H1 (cell line): ENCODE measurements at regions not wholly inside any gene's neighbourhood (a gene's known extent, or its start where the extent isn't known, plus 50 kb on each side); places are given as distances from the start of the nearest gene placed in this dataset.

Experiments used
- CTCF ChIA-PET: fragments of 300-600 bp; sonication (Branson Sonifier 250); formaldehyde crosslinking; loops from one replicate; lab custom pipeline; 2021; ENCODE audit not compliant: partially characterized antibody; lab: Charles Lee
- POLR2A ChIA-PET: fragments of 300-600 bp; sonication (Branson Sonifier 250); formaldehyde crosslinking; loops from one replicate; lab custom pipeline; 2021; ENCODE audit warnings: inconsistent platforms; ENCODE audit not compliant: partially characterized antibody; lab: Charles Lee
- DNase-seq, 2 experiments: peaks; one replicate each; pipeline versions ENCODE4 v3.0.0 to v3.0.0-alpha.2; 2010 to 2022; ENCODE audit warnings: low spot score in 2 of 2, low read depth in 1 of 2, mixed read lengths in 1 of 2
- FAIRE-seq: peaks from 2 replicates; lab custom pipeline; 2011; peaks lifted over from hg19 to GRCh38; lab: Jason Lieb, UNC
- H2AFZ ChIP-seq: 2 replicates; pipeline ENCODE4 v1.8.1; 2012; ENCODE audit warnings: low read length, inconsistent platforms
- H2AK5ac ChIP-seq: 2 replicates; pipeline ENCODE4 v1.6.1; 2013; ENCODE audit warnings: low read depth, low read length
- H2BK120ac ChIP-seq: replicated peaks from 2 replicates; pipeline ENCODE3; 2013; ENCODE audit warnings: low read depth, low read length, inconsistent platforms
- H2BK12ac ChIP-seq: 2 replicates; pipeline ENCODE4 v1.6.1; 2013; ENCODE audit warnings: low read depth, low read length
- H2BK15ac ChIP-seq: 2 replicates; pipeline ENCODE4 v1.6.1; 2013; ENCODE audit warnings: low read length
- H2BK20ac ChIP-seq: 2 replicates; pipeline ENCODE4 v1.6.1; 2013; ENCODE audit warnings: low read length
- H2BK5ac ChIP-seq: 2 replicates; pipeline ENCODE4 v1.6.1; 2013; ENCODE audit warnings: low read depth, low read length
- H3K14ac ChIP-seq: 2 replicates; pipeline ENCODE4 v1.6.1; 2013; ENCODE audit warnings: inconsistent platforms; ENCODE audit not compliant: insufficient read length
- H3K18ac ChIP-seq: 2 replicates; pipeline ENCODE4 v1.6.1; 2013; ENCODE audit warnings: low read length; ENCODE audit errors: extremely low read depth
- H3K23ac ChIP-seq: 2 replicates; pipeline ENCODE4 v1.6.1; 2013; ENCODE audit warnings: inconsistent platforms; ENCODE audit not compliant: insufficient read length
- H3K23me2 ChIP-seq: 2 replicates; pipeline ENCODE4 v1.6.1; 2013; ENCODE audit warnings: low read depth, low read length
- H3K27ac ChIP-seq: 2 replicates; pipeline ENCODE4 v1.6.1; 2011; ENCODE audit warnings: low read depth, low read length, inconsistent platforms
- H3K27me3 ChIP-seq, 4 experiments: replicated peaks in 1 of 4; 1 replicate in 1 of 4; 2 replicates in 3 of 4; pipeline versions ENCODE4 v1.6.1 to v1.8.1; 2011 to 2013; ENCODE audit warnings: low read length in 3 of 4, mild to moderate bottlenecking in 3 of 4, inconsistent platforms in 2 of 4, mixed read lengths in 2 of 4, moderate library complexity in 1 of 4; ENCODE audit not compliant: control insufficient read depth in 3 of 4, insufficient read depth in 3 of 4; ENCODE audit errors: extremely low read depth in 1 of 4
- H3K36me3 ChIP-seq, 4 experiments: 2 replicates each; pipeline versions ENCODE4 v1.6.1 to v1.8.1; 2011 to 2013; ENCODE audit warnings: mild to moderate bottlenecking in 4 of 4, low read length in 3 of 4, moderate library complexity in 2 of 4, control low read depth in 1 of 4, inconsistent platforms in 1 of 4; ENCODE audit not compliant: insufficient read depth in 4 of 4, control insufficient read depth in 2 of 4
- H3K4ac ChIP-seq: replicated peaks from 2 replicates; pipeline ENCODE3; 2013; ENCODE audit warnings: low read length, low read depth, mixed read lengths, inconsistent platforms; ENCODE audit not compliant: insufficient read length
- H3K4me1 ChIP-seq, 4 experiments: replicated peaks in 1 of 4; 1 replicate in 1 of 4; 2 replicates in 3 of 4; pipeline versions ENCODE4 v1.6.1 to v1.8.1; 2011 to 2013; ENCODE audit warnings: low read length in 3 of 4, inconsistent platforms in 2 of 4, mixed read lengths in 1 of 4; ENCODE audit not compliant: insufficient read depth in 4 of 4, control insufficient read depth in 3 of 4
- H3K4me2 ChIP-seq, 2 experiments: 2 replicates each; pipeline versions ENCODE4 v1.6.1 to v1.8.1; 2011 to 2013; ENCODE audit warnings: low read depth in 2 of 2, low read length in 2 of 2, control low read depth in 1 of 2, inconsistent platforms in 1 of 2, mild to moderate bottlenecking in 1 of 2; ENCODE audit not compliant: insufficient read depth in 1 of 2
- H3K4me3 ChIP-seq, 4 experiments: fragments of 200-600, 300-600 bp in 1 of 4; sonication (generic), shearing (Covaris generic), sonication (Bioruptor Twin) in 1 of 4; 2 replicates each; pipeline versions ENCODE4 v1.5.1 to v1.8.1; 2011 to 2016; ENCODE audit warnings: low read length in 4 of 4, low read depth in 3 of 4, control low read depth in 2 of 4, inconsistent platforms in 2 of 4, mild to moderate bottlenecking in 2 of 4, mixed read lengths in 1 of 4, moderate library complexity in 1 of 4; ENCODE audit not compliant: insufficient read depth in 2 of 4; ENCODE audit errors: extremely low read depth in 1 of 4
- H3K56ac ChIP-seq: replicated peaks from 2 replicates; pipeline ENCODE3; 2013; ENCODE audit warnings: low read depth, mild to moderate bottlenecking, mixed read lengths, low read length, inconsistent platforms; ENCODE audit not compliant: insufficient read length
- H3K79me1 ChIP-seq: 2 replicates; pipeline ENCODE4 v1.6.1; 2013; ENCODE audit warnings: low read depth, low read length, control low read depth
- H3K79me2 ChIP-seq, 2 experiments: 2 replicates each; pipeline versions ENCODE4 v1.6.1 to v1.8.1; 2012 to 2013; ENCODE audit warnings: low read length in 2 of 2, mild to moderate bottlenecking in 2 of 2, inconsistent platforms in 1 of 2; ENCODE audit not compliant: insufficient read depth in 2 of 2, control insufficient read depth in 1 of 2
- H3K9ac ChIP-seq, 4 experiments: replicated peaks in 1 of 4; 1 replicate in 1 of 4; 2 replicates in 3 of 4; pipeline versions ENCODE4 v1.6.1 to v1.8.1; 2011 to 2013; ENCODE audit warnings: low read depth in 3 of 4, low read length in 3 of 4, control low read depth in 2 of 4, mild to moderate bottlenecking in 2 of 4, moderate library complexity in 2 of 4, inconsistent platforms in 1 of 4; ENCODE audit errors: extremely low read depth in 1 of 4
- H3K9me3 ChIP-seq, 2 experiments: 2 replicates each; pipeline versions ENCODE4 v1.6.1 to v1.8.1; 2012 to 2013; ENCODE audit warnings: mild to moderate bottlenecking in 2 of 2, moderate library complexity in 2 of 2, control low read depth in 1 of 2, inconsistent platforms in 1 of 2, low read depth in 1 of 2, low read length in 1 of 2, mixed read lengths in 1 of 2; ENCODE audit not compliant: insufficient read depth in 2 of 2
- H4K20me1 ChIP-seq, 2 experiments: replicated peaks in 1 of 2; 2 replicates each; pipeline versions ENCODE3 to v1.8.1; 2011 to 2013; ENCODE audit warnings: inconsistent platforms in 2 of 2, low read length in 2 of 2, mild to moderate bottlenecking in 1 of 2; ENCODE audit not compliant: insufficient read depth in 2 of 2, control insufficient read depth in 1 of 2
- H4K5ac ChIP-seq: 2 replicates; pipeline ENCODE4 v1.6.1; 2013; ENCODE audit warnings: low read length, low read depth, mixed read lengths, inconsistent platforms; ENCODE audit not compliant: insufficient read length
- H4K8ac ChIP-seq: 2 replicates; pipeline ENCODE4 v1.8.0; 2013; ENCODE audit warnings: mild to moderate bottlenecking, moderate library complexity, low read length, inconsistent platforms; ENCODE audit not compliant: insufficient read depth; ENCODE audit errors: extremely low read depth
- H4K91ac ChIP-seq: replicated peaks from 2 replicates; pipeline ENCODE3; 2013; ENCODE audit warnings: low read length, mixed read lengths, inconsistent platforms; ENCODE audit not compliant: insufficient read length
- MAFK ChIP-seq: IDR thresholded peaks from 2 replicates; pipeline ENCODE4 v1.6.1; 2012; ENCODE audit warnings: low read depth, mild to moderate bottlenecking, improper control_type of control experiment, low read length
- MAX ChIP-seq: IDR thresholded peaks from 2 replicates; pipeline ENCODE4 v1.6.1; 2012; ENCODE audit warnings: inconsistent platforms
- SIRT6 ChIP-seq: IDR thresholded peaks from one replicate; pipeline ENCODE4 v1.7.1; 2012; ENCODE audit warnings: low read length, inconsistent platforms
- TBP ChIP-seq: IDR thresholded peaks from 2 replicates; pipeline ENCODE4 v1.6.1; 2011; ENCODE audit warnings: low read depth, low read length, improper control_type of control experiment
- WGBS, 2 experiments: shearing (Covaris generic) in 1 of 2; methylation state at CpG; one replicate each; pipeline versions ENCODE4 v1.1.6 to v1.1.7; 2013 to 2015; ENCODE audit warnings: low lambda C conversion rate in 2 of 2, mixed read lengths in 2 of 2, inconsistent platforms in 1 of 2, low coverage in 1 of 2, missing lambda C conversion rate in 1 of 2; ENCODE audit not compliant: insufficient replicate concordance in 2 of 2, insufficient coverage in 1 of 2, insufficient read length in 1 of 2; ENCODE audit errors: extremely low coverage in 1 of 2, missing lambda C conversion rate in 1 of 2; 5-methylcytosine and 5-hydroxymethylcytosine counted together

- Histone ChIP-seq H2AFZ (no peak overlapping the region), H3K4ac (no peak overlapping the region), H3K27ac (no peak overlapping the region), H3K79me1 (no peaks in the 10 kb centered on the region), H3K56ac (no peak overlapping the region), H2BK120ac (no peak overlapping the region), H3K14ac (no peak overlapping the region), H3K4me1 (no peaks in the 10 kb centered on the region), H3K36me3 (no peaks in the 10 kb centered on the region), H3K27me3 (no peaks in the 10 kb centered on the region), H3K23ac (no peak overlapping the region), H2BK20ac (no peak overlapping the region), H2BK15ac (no peak overlapping the region), H4K8ac (no peak overlapping the region), H3K18ac (no peak overlapping the region), H2BK12ac (no peak overlapping the region), H4K5ac (no peak overlapping the region), H3K23me2 (no peaks in the 10 kb centered on the region; the same call in 1 of the 2 replicates), H3K79me2 (no peaks in the 10 kb centered on the region), H3K9me3 (no peaks in the 10 kb centered on the region), H2BK5ac (no peak overlapping the region), H3K4me3 (no peak overlapping the region), H3K9ac (no peak overlapping the region), H4K20me1 (no peaks in the 10 kb centered on the region), H4K91ac (no peak overlapping the region), H2AK5ac (no peak overlapping the region), H3K4me2 (no peak overlapping the region)
- ChIA-PET CTCF (interaction anchor here (0.9 kb wide), 1 partner anchor 10 kb away, joined by 4 read pairs; no protein-coding TSS in a partner anchor), POLR2A (no interaction called here)
- WGBS, 2 experiments = 86% methylated on average over 1 of the region's 1 CpG; no CpG with 5 or more reads in 1 of the 2 experiments
- DNase-seq = no peak
- no peak for FAIRE-seq
- TF ChIP-seq MAX (no peak), SIRT6 (no peak), MAFK (no peak), TBP (no peak)
These were observed 91.2 kb downstream of the RPLP1 start for GRCh38 chr15:69543681-69544364.
